GM18951 (cell line): ENCODE measurements at regions not wholly inside any gene's neighbourhood (a gene's known extent, or its start where the extent isn't known, plus 50 kb on each side); places are given as distances from the start of the nearest gene placed in this dataset.

Source experiments
- POLR2A ChIP-seq: IDR thresholded peaks from 4 replicates; pipeline ENCODE4 v1.6.1; 2011; ENCODE audit warnings: mild to moderate bottlenecking; ENCODE audit not compliant: insufficient read length, insufficient read depth; ENCODE audit errors: extremely low read depth
- in situ Hi-C: fragments of 300-500 bp; cut with MboI; formaldehyde crosslinking; loops from one replicate; pipeline ENCODE4 v1.12.0; 2022; ENCODE audit warnings: low sequenced_read_pairs, mixed read lengths, inconsistent platforms; ENCODE audit not compliant: unreplicated experiment

- TF ChIP-seq POLR2A, result no peak
- in situ Hi-C loops, result no loop called here
Observed at GRCh38 chr1:193701759-193702158, 515.3 kb upstream of the B3GALT2 start.

DNA sequence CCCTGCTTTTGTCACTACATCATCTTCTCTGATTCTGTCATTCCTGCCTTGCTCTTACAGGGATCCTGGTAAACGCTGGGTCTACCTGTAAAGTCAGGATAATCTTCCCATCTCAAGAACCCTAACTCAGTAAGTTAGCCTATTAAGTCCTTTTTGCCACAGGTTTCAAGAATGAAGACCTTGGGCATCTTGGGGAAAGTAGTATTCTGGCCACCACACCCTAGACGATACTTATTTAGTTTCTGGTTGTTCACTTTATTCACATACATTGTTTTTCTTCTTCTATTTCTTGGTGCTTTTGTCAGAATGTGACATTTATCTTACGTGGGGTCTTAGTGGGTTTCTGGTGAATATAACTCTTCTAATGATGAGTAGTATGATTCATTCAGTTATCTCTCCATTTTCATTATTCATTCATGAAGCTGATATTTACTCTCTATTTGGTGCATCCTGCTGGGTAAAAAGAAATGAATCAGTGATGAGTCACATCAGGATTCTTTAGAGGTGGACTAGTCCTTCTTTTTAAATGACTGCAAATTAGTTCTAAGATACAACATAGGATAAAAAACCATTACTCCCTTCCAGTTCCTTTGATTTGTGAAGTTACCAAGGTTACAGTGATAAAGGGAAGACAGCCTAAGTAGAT is 514.4 kb upstream of the B3GALT2 start:
- TF ChIP-seq POLR2A, result no peak
- in situ Hi-C loops, result no loop called here

GRCh38 chr1:193699261-193699660 is 512.8 kb upstream of the B3GALT2 start:
- TF ChIP-seq POLR2A, result no peak
- in situ Hi-C loops, result no loop called here

GRCh38 chr1:193697776-193698175 is 511.4 kb upstream of the B3GALT2 start:
- in situ Hi-C loops, result no loop called here
- TF ChIP-seq POLR2A, result no peak

GRCh38 chr1:193697115-193697762 is 510.8 kb upstream of the B3GALT2 start:
- in situ Hi-C loops, result no loop called here
- TF ChIP-seq POLR2A, result no peak

DNA sequence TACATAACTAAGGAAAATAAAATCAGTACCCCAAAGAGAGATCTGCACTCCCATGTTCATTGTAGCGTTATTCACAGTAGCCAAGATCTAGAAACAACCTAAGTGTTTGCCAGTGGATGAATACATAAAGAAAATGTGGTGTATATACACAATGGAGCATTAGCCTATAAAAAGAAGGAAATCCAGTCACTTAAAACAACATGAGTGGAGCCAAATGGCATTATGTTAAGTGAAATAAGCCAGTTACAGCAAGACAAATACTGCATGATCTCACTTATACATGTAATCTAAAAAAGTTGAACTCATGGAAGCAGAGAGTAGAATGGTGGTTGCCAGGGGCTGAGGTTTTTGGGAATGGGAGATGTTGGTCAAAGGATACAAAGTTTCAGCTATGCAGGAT is 508.3 kb upstream of the B3GALT2 start:
- in situ Hi-C loops, result no loop called here
- no peak for TF ChIP-seq POLR2A

- TF ChIP-seq POLR2A, result no peak
- in situ Hi-C loops, result no loop called here
Observed at GRCh38 chr1:193685986-193686385, 499.6 kb upstream of the B3GALT2 start.

DNA sequence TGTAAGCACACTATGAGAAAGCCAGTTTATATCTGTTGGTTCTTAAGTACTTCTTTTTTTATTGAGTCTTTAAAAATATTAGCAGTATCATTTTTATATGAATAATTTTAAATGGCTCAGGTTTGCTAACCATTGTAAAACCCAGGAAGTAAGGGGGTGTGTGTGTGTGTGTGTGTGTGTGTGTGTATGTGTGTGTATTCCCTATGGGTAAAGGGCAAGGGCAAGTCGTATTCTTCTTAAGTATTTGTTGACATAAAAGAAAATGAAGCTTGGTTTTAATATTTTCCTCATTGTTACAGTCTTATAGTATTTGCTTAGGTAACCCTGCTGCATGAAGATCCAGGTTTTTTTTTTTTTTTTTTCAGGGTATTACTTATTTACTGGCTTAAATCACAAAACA is 495.0 kb upstream of the B3GALT2 start:
- in situ Hi-C loops, result no loop called here
- no peak for TF ChIP-seq POLR2A

DNA sequence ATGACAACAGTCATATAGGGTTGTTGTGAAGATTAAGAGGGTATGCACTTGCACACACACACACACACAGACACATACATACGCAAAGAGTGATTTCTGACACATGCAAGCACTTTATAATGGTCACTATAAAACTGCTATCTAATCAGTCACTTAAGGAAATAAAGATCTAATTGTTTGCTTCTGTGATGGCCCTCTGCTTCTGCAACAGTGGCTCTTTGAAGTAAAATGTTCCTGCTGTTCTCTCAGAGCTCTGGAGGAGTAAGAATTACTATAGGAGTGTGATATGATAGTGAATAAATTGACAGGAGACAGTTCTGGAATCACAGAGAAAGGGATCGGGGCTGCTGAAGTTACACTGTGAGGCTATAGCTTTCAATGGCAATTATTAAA is 494.5 kb upstream of the B3GALT2 start:
- in situ Hi-C loops, result no loop called here
- TF ChIP-seq POLR2A, result no peak

- in situ Hi-C loops, result no loop called here
- TF ChIP-seq POLR2A, result no peak
Observed at GRCh38 chr1:193680247-193680923, 494.0 kb upstream of the B3GALT2 start.

DNA sequence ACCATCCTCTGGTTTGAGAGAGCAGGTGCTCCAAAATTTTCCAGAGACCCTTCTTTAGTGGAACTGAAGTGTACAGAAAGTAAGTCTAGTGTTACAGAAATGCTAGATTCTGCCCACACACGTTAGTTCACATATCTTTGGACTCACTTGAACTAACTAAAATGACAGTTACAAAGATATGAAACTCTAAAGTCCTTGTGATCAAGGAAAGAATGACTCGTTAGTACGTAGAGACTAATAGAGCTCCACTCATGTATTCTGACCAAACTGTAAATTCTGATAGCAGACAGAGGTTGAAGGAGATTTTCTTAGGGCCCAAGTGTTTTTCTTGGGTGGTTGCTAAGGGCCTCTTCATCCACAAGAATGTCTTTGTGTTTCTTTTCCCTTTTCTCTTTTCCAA is 491.5 kb upstream of the B3GALT2 start:
- TF ChIP-seq POLR2A, result no peak

GRCh38 chr1:193676996-193677549 is 490.7 kb upstream of the B3GALT2 start:
- no peak for TF ChIP-seq POLR2A
- in situ Hi-C loops, result no loop called here

More for the DNA sequence above, 491.5 kb upstream of the B3GALT2 start:
- in situ Hi-C loops, result no loop called here

GRCh38 chr1:193674292-193674944 is 488.0 kb upstream of the B3GALT2 start:
- no peak for TF ChIP-seq POLR2A
- in situ Hi-C loops, result no loop called here

DNA sequence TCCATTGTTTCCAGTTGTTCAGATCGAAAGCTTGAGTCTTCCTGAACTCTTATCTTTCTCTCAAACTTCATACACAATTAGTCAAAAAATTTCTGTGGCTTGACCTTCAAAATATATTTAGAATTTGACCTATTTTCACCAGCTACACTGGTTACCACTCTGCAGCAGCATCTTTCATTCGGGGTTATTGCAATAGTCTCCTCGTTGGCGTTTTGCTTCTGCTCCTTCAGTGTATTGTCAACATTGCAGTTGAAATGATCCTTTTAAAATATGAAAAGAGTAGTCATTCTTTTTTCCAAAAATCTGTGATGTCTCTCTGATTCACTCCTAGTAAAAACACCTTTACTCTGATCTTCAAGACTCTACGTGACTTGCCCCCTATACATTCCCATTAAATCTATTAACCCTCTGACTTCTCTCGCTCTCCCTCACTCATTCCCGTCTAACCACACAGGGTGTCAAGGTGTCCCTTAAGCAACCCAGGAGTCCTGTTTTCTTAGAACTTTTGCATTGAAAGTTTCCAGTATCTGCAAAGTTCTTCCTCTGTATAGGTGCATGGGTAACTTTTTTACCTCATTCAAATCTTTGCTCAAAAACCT is 480.2 kb upstream of the B3GALT2 start:
- TF ChIP-seq POLR2A, result no peak
- in situ Hi-C loops, result no loop called here
